Thoracic aorta (tissue), 2 donors: ENCODE measurements at regions not wholly inside any gene's neighbourhood (a gene's known extent, or its start where the extent isn't known, plus 50 kb on each side); places are given as distances from the start of the nearest gene placed in this dataset.

ENCODE experiments used
- ATAC-seq: fragments of 150-250 bp; one replicate; pipeline ENCODE4 v1.8.0; 2017; ENCODE audit warnings: low read depth; ENCODE audit not compliant: insufficient number of reproducible peaks, low FRiP score
- DNase-seq: peaks from one replicate; pipeline ENCODE4 v3.0.0-alpha.2; 2020; ENCODE audit warnings: low spot score
- H3K27ac ChIP-seq, 2 donors: fragments of 200-600 bp; sonication (generic); 1 replicate in 1 of 2; 2 replicates in 1 of 2; pipeline ENCODE4 v1.5.1; 2016; ENCODE audit warnings: mild to moderate bottlenecking in 2 of 2, moderate library complexity in 2 of 2
- H3K27me3 ChIP-seq: fragments of 200-600 bp; sonication (generic); replicated peaks from 2 replicates; pipeline ENCODE4 v1.6.0; 2016; ENCODE audit warnings: mild to moderate bottlenecking; ENCODE audit not compliant: insufficient read depth
- H3K36me3 ChIP-seq: fragments of 200-600 bp; sonication (generic); one replicate; pipeline ENCODE4 v1.5.1; 2016
- H3K4me1 ChIP-seq, 2 donors: fragments of 200-600 bp; sonication (generic); 1 replicate in 1 of 2; 2 replicates in 1 of 2; pipeline versions ENCODE4 v1.5.1 to v1.6.0; 2016; ENCODE audit warnings: low read depth in 2 of 2, mild to moderate bottlenecking in 1 of 2; ENCODE audit not compliant: control insufficient read depth in 1 of 2
- H3K4me3 ChIP-seq: fragments of 200-600 bp; sonication (generic); 2 replicates; pipeline ENCODE4 v1.5.1; 2016; ENCODE audit warnings: mild to moderate bottlenecking
- H3K9me3 ChIP-seq: fragments of 200-600 bp; sonication (generic); 2 replicates; pipeline ENCODE4 v1.5.1; 2016
- CTCF ChIP-seq: fragments of 200-600 bp; sonication (generic); IDR thresholded peaks from one replicate; pipeline ENCODE4 v1.5.1; 2019; ENCODE audit warnings: antibody characterized with exemption

GRCh38 chr22:19579115-19579811, 55.1 kb upstream of the CLDN5 start:
- H3K27me3 ChIP-seq: no peaks in the 10 kb centered on the region
- DNase-seq: no peak
- no peak overlapping the region for H3K27ac ChIP-seq
- H3K36me3 ChIP-seq: no peaks in the 10 kb centered on the region
- no peaks in the 10 kb centered on the region for H3K9me3 ChIP-seq
- H3K4me3 ChIP-seq: no peak overlapping the region
- no peak for TF ChIP-seq CTCF
- H3K4me1 ChIP-seq: no peaks in the 10 kb centered on the region
- no peak for ATAC-seq

GRCh38 chr22:19579880-19580279, 55.7 kb upstream of the CLDN5 start:
- DNase-seq (no peak), ATAC-seq (no peak)
- Histone ChIP-seq H3K4me1 (no peaks in the 10 kb centered on the region), H3K9me3 (no peaks in the 10 kb centered on the region), H3K36me3 (no peaks in the 10 kb centered on the region), H3K4me3 (no peak overlapping the region), H3K27ac (no peak overlapping the region), H3K27me3 (no peaks in the 10 kb centered on the region)
- TF ChIP-seq CTCF: no peak

- no peaks in the 10 kb centered on the region for H3K27me3 ChIP-seq
- no peaks in the 10 kb centered on the region for H3K9me3 ChIP-seq
- H3K4me1 ChIP-seq: no peaks in the 10 kb centered on the region
- H3K4me3 ChIP-seq: no peak overlapping the region
- no peak for ATAC-seq
- TF ChIP-seq CTCF: no peak
- no peaks in the 10 kb centered on the region for H3K36me3 ChIP-seq
- H3K27ac ChIP-seq: no peak overlapping the region
- DNase-seq: no peak
Observed at GRCh38 chr22:19580291-19580890, 56.2 kb upstream of the CLDN5 start.

GRCh38 chr22:19582033-19582693, 58.0 kb upstream of the CLDN5 start:
- Histone ChIP-seq H3K4me1 (no peaks in the 10 kb centered on the region), H3K4me3 (no peak overlapping the region), H3K27me3 (no peaks in the 10 kb centered on the region), H3K36me3 (no peaks in the 10 kb centered on the region), H3K9me3 (no peaks in the 10 kb centered on the region), H3K27ac (no peak overlapping the region)
- TF ChIP-seq CTCF: no peak
- no peak for ATAC-seq
- no peak for DNase-seq

- no peaks in the 10 kb centered on the region for H3K27me3 ChIP-seq
- H3K36me3 ChIP-seq: no peaks in the 10 kb centered on the region
- TF ChIP-seq CTCF: no peak
- DNase-seq (no peak), ATAC-seq (no peak)
- no peaks in the 10 kb centered on the region for H3K4me1 ChIP-seq
- H3K27ac ChIP-seq: no peak overlapping the region
- H3K9me3 ChIP-seq: no peaks in the 10 kb centered on the region
- H3K4me3 ChIP-seq: no peak overlapping the region
Observed at GRCh38 chr22:19586922-19587684, 62.9 kb upstream of the CLDN5 start.
